GF-D8 (cell line): ENCODE measurements at regions not wholly inside any gene's neighbourhood (a gene's known extent, or its start where the extent isn't known, plus 50 kb on each side); places are given as distances from the start of the nearest gene placed in this dataset.

Experiments used
- DNase-seq: peaks from one replicate; lab custom pipeline; 2025; lab: John Stamatoyannopoulos, UW

DNA sequence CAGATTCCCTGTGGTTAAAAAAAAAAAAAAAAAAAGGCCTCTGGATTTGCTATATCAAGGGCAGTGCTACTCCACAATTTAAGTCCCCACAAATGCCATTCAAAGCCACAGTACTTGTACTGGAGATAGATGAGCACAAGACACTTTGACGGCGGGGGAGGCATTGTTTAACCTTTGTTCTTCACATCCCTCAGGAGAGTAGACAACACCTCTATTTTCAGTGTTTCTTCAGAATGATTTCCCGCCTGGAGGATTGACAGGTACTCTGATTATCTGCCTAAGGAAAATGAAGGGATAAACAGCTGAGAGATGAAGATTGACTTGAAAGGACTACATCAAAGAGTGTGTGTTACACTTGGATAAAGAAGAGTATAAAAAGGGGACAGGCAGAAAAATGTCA, 58.7 kb downstream of the OTOL1 start:
- DNase-seq = no peak

DNA sequence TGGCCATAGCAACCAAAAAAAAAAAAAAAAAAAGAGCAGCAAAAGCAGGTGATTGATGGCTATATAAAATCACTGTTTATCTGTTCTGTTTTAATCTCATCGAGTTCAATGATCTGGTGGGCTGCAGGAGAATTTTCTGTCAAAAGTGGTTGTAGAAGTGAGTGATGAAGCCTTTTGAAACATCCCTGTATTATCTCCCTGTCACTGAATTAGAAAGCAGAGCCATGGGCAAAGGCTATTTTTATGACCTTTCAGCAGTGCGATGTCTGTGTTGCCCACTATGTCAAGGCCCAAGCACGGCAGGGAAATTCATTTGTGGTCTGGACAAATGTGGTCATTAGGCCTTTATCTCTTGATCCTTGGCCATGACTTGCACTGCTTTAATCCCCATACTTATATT, 59.9 kb downstream of the OTOL1 start:
- no peak for DNase-seq

DNA sequence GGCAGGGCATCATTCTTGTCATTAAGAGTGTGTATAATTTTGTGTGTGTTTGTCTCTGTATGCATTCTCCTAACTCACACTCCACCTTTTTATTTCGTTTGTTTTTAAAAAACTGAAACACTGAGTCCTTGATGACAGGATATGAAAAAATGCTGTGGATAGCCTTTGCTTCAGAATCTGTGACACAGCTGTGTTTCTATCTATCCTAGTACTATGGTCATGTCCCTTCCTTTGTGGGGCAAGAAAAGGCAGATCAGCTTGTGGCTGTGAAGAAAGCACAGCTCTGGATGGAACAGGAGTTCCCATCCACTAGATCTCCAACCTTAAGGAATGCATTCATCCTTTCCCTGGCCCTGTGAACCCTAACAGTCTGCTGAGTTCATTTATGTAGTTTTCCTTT, 60.3 kb downstream of the OTOL1 start:
- DNase-seq = no peak

DNA sequence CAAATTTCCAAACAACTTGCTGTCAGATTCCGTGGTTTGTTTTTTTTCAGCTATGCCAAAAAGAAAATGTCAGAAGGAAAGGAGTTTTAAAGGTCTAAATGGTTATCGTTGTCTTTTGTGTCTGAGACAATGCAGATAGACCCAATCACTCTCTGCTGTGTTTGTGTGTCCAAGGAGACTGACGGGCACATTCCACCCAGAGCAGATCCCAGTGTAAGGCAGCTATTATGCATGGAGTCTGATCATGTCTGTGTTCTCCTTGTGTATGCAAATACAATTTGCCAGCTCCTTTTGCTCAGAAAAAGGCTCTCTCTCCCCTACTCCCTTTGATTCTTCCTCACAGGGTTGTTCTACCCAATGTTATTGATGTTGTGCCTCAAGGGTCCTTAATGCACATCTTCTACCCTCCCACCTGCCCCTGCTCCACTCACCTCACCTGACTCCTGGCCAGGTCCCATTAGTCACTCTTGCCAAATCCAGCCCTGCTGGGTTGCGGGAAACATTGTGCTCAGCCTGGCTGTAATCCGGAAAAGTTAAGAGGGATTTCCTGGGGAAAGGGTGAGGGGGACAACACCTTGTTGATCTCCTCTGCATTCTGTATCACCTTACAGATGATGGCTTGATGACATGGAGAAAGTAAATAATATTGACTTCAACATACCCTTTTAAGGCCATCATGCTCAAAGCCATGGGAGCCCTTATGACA, 61.0 kb downstream of the OTOL1 start:
- no peak for DNase-seq

DNA sequence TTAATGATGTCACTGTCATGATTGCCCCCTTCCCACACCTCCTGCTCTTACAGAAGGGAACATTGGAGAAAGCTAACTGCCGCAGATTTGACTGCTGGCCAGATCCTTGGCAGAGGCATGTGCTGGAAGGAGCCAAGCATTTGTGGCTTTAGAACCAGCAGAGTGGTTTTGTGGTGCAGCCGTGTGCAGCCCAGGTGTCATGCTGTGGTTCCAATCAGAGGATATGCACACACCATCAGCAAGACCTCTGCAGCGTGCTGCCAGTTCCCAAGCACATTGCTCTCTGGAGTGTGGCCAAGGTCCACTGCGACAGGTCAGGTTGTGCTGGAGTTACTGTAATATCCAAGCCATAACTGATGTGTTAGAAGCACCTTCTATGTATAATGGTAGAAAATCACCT, 61.6 kb downstream of the OTOL1 start:
- DNase-seq = no peak

DNA sequence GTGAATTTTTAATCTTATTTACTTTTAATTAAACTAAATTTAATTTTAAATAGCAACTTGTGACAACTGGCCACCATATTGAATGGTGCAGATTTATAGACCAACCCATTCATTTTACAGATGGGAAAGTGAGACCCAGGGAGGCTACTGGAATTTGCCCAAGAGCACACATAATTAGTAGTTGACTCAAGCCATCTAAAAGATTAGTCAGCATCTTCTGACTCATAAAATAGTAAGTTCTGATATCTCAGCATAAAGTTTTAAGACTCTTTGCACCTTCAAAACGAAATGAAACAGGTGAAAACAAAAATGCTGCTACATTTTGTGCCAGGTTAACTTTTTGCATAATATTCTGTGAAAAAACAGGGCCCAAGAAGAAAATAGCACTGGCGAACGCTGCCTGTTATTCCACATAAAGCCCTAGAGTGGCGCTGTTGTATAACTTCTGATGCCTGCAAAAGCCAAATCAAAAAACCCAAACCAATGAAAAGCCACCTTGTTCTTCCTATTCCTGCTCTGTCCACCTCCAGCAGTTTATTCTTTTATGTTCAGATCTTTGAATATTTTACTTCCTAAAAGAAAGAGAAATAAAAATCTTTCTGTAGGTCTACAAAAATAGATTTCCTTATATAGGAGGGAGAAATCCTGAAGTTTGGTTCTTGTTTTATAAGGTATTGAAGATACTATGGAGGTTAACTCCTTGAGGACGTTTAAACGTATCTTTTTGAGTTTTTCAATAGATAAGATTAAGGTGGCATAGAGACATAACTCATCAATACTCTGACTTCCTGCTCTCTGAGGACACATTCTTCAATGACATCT, 62.8 kb downstream of the OTOL1 start:
- DNase-seq = no peak

DNA sequence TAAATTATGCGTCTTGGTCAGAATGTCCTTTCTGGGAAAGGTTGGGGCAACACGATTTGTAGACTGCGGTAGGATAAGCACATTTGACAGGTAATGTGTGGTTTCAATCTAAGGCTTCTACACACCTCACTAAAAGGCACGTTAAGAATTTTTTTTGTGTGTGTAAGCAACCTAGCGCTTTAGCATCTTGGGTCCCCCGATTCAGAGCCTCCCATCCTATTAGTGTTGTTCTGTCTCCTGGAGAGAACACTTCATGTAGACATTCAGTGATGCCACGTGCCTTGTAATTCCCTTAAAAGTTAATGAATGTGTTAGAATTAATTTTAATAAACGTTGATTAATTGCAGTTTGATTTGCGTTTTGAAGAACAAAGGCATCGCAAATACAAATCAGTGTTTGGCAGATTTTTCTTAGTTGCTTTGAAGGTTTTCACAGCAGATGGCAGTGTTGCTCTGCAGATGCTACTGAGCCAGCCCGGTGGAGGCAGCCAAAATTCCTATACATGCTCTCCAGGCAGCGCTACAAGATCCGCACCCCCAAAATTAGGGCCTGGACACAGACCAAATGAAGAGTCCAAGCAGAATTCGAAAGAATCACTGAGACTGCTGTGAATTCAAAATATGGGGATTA, 63.5 kb downstream of the OTOL1 start:
- DNase-seq = no peak

DNA sequence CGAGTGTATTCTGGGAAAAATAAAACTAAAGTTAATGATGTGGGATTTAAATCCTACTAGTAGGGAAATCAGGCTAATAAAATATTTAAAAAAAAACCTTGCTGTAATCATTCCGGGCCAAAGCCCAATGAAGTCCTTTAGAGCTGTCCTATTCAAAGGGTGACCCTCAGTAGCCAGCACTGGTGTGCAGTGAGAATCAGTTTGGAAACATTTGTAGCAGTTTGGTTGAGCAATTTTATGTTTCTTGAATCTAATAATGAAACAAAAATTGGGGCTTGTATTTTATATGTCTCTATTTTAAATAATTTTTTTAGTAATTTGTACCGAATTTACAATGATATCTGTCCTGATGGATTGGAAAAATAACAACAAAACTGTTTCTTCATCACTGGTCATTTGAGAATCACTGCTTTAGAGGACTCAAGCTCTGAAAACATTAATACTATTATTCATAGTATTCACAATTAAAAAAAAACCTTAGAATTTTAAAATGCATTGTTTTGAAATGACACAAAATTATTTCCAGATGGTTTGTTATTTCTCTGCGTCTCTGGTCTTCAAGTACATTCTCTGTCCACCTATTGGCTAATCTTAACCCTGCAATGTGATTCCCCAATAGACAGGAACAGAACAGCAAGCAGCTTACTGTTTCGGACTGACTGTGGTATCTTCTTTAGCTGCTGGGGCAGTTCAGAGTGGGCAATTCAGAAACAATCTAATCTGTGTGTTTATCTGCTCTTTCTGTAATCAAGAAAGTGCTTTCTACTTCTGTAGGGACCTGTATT, 71.2 kb downstream of the OTOL1 start:
- no peak for DNase-seq

DNA sequence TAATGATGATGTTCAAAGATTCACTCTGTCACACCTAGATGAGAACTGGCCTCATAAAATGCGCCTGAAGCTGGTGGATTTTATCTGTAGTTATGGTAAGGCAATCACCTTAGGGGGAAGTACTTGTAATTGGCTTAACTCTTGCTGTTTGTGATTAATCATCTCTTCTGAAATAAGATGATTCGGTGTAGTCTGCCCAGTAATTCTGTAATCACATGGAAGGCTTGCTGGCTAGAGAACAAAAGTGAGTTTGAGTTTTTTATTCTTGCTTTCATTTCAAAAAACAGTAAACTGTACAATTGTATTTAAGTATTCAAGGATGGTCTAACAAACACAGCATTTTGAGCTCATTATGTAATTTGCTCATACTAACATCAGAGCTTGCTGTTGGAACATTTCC, 72.1 kb downstream of the OTOL1 start:
- no peak for DNase-seq

DNA sequence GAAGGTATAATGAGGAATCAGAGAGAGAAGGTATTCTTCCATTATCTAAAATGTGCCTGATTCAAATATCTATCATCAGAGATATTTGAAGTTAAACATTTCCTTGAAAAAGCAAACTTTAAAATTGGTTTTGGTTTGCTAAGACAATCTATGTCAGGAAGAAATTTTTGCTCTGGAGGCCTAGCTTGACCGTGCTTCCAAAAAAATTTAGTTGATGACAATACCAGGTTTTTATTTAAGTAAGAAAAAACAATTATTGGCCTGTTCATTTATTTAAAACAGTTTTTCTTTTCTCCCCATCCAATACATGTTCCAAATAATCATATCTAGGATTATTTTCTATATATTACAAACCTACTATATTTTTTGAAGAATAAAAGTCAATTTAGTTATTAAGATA, 75.3 kb downstream of the OTOL1 start:
- DNase-seq = no peak

DNA sequence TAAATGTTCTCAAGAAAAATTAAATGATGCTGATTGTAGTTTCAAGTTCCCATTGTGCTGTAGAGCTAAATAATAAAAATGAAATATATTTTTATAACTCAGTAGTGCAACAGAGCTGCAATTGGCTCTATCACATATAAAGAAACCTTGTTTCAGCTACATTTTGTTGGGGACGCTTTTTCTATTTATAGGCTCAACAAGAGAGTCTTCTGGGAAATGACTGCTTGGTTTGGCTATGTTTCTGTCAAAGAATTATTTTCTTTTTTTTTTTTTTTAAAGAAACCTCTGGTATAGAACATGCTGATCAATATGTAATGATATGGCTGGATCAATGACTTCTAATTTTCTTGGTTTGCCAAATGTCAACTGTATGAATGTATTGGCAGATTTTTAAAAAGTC, 76.5 kb downstream of the OTOL1 start:
- DNase-seq = no peak

DNA sequence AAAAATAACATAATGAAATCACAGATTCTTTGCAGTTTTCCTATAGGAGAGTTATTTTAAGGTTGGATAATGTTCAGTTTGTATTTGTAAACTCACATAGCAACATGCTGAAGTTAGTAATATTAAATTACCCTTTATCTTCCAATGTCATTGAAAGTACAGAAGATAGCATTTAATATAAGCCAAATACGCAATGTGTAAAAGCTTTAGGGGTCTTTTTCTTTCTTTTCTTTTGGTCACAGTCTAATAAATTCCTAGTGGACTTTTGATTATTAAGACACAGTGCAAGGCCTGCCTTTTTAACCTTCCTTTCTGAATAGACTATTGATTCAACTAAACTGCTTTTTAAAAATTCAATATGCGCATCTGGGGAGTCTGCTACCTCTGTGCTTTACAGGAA, 79.3 kb downstream of the OTOL1 start:
- no peak for DNase-seq

DNA sequence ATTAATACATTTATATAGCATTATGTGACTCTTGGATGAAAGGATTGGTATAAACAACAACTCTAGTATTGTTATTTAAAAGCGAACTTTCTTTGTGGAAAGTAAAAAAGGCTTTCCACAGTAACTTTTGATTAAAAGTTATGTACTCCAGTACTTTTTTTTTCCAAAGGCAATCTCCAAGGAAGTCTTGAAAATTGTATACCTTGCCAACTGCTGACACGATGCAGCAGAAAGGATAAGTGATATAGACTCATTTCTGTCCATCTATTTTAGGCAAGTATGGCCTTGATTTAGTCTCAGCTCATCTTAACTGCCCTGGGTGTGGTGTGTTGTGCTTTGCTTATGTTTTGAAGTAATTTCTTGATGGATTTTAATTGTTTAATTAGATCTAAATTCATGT, 79.7 kb downstream of the OTOL1 start:
- no peak for DNase-seq

DNA sequence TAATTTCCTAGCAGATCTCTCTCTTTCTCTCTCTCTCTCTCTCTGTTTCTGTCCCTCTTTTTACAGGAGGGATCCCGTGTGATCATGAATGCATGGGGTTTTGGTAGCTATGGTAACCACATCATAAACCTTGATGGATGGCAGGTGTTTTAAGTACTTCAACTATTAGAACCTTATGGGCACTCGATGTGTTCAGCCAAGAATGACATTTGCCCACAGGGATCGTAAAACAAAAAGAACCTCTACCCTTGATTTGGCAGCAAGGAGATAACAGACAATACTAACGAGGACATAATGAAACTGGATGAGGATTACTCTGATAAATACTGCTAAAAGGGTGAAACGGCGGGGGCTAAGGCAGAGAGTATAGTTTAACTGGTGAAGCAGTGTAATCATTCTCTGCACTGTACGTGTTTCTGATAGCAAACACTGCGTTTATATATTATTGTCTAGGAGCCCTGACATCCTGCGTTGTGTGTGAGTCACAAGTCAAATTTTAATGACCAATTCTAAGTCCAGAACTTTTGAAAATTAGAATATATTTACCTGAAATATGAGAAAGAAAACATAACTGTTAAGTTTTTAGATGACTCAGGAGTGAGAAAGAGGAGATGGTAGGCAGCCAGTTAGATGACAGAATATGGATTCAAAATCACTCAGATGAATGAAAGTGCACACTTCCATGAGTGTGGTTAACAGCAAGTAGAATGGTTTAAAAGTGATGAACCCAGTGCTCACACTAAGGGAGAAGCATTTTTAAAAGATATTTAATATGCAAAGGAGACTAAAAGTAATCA, 80.3 kb downstream of the OTOL1 start:
- DNase-seq = no peak

DNA sequence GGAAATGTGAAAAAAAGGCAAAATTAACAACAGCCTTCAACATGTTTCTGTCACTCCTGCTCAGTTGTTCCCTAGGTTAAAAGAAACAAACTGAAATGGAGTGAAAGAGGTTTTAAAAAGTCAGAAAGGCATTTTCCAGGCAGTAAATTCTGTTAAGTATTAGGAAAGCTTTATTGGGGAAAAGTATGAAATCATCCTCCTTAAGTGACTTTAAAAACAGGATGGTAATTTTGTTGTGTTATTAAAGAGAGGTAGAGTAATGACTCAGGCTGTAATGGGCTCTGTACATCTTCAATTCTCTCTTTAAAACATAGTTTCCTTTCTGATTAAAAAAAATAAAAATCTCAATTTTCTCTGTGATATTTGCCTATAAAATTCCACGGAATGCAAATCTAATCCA, 81.1 kb downstream of the OTOL1 start:
- DNase-seq = no peak

DNA sequence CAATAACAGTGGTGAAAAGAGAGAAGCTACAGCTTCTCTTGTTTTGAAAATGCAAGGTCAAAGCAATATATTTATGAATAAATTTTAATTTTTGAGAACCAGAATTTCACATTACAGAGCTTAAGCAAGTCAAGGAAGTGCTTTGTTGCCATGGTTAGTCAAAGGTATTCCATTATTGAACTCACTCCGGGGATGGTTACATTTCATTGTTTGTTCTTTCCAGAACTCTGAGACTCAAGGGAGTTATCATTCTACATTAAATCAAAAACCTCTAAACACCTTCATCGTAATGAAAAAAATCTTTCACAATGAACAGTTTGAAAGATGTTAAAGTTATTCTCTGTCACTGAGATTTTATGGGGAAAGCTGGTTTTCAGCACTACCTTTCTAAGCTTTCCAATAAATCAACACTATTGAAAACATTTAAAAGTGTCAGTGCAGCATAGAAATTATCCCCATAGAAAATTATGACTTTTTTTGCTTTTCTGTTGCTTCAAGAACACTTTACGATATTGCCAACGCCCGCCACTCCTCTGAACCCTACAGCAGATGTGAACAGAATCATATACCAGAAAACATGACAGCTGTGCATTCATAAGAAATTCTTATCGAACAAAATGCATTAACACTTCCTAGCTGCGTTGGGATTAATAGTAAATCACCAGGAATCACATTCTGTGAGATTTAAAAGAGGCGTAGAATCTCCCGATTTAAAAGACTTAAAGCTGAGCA, 83.0 kb downstream of the OTOL1 start:
- no peak for DNase-seq

DNA sequence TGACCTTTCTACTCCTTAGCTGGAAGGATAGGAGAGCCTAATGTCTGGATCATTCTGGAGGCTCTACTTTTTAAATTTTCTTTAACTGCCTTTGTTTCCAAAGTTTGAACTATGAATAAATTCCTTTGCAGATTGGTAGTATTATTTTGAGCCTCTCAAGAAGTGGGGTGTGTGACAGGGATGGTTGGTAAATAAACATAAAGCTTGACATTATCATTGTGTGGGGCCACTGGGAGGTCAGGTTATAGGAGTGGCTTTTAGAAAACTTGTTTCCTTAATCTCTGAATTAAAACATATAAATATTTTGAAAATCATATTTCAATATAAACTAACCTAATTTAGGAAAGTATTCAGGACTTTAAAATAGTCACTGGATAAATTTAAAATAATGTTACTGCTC, 89.3 kb downstream of the OTOL1 start:
- no peak for DNase-seq

DNA sequence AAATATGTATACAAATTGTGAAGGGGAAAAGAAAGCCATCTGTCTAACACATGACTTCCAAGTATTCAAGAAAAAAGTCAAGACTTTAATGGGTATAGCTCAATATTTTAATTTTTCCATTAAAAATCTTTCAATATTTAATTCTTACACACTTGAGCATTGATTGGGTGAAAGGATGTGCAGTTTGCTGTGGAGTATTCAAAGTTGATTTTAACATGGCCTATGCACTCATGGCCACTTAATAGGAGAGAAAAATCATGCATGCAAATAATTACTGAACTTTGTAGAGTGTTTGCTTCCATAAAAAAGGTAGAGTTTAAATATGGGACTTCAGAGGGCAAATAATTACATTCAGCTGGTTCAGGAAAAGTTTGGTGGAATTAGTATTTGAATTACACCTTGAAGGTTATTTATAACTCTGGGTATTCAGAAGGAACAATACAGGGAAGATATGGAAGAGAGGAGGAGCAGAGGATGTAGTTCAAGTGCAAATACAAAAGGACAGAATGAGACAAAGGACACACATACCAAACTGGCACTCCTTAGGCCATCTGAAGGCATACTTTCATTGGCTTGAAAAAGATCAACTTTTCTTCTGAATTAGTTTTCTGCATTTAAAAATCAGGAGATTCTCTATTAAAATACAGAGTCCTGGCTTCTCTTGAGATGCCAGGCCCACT, 90.1 kb downstream of the OTOL1 start:
- no peak for DNase-seq

DNA sequence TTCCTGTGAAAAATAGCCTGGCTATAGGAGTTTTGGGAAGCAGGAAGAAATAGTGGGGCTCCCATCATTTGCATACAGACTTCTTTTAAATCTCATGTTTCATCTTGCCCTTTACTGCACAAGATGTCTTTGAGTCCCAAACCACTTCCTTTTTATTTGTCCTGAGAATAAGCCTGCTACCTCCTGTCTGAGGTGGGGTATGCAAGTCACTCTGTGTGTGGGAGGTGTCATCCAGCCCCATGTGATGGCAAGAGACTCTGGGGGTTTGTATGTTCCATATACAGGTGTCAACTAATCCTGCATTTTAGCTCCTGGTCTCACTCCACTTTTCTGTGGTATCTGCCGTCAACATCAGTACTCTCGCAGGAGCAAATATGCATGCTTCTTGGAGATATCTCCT, 102.0 kb downstream of the OTOL1 start:
- no peak for DNase-seq

DNA sequence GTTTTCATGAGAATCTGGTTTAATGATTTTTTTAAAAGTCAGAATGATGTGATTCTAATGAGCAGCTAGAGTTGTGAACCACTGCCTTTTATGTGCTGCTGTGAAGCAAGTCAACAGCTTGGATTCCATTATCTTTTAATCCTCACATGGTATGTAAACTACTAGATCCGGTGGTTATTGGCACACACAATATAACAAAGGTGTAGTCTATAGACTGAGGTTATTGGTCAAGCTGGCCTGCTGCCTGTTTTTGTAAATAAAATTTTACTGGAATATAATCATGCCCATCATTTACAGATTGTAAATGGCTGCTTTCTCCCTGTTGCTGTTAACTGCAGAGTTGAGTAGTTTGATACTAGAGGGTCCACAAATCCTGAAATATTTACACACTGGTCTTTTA, 103.1 kb downstream of the OTOL1 start:
- DNase-seq = no peak
